GM23338 (cell line): ENCODE measurements at regions not wholly inside any gene's neighbourhood (a gene's known extent, or its start where the extent isn't known, plus 50 kb on each side); places are given as distances from the start of the nearest gene placed in this dataset.

Experiments used
- EZH2 ChIP-seq: fragments of 200-600 bp; sonication (generic); IDR thresholded peaks from one replicate; pipeline ENCODE4 v1.8.0; 2017; ENCODE audit warnings: antibody characterized with exemption, mild to moderate bottlenecking, low read depth; ENCODE audit not compliant: unreplicated experiment
- REST ChIP-seq: IDR thresholded peaks from one replicate; pipeline ENCODE4 v1.6.1; 2018; ENCODE audit warnings: antibody characterized with exemption; ENCODE audit not compliant: unreplicated experiment
- TF ChIP-seq, protein P1 (sequence below), 2 experiments: fragments of 200-600 bp in 1 of 2; sonication (generic) in 1 of 2; conservative IDR thresholded peaks; 2 replicates each; pipeline versions ENCODE4 v1.5.1 to v1.6.1; 2016 to 2017; ENCODE audit warnings: antibody characterized with exemption in 2 of 2, low read depth in 2 of 2, mild to moderate bottlenecking in 2 of 2, moderate library complexity in 1 of 2

- TF ChIP-seq EZH2 (no peak), REST (no peak)
- TF ChIP-seq, protein P1, sequence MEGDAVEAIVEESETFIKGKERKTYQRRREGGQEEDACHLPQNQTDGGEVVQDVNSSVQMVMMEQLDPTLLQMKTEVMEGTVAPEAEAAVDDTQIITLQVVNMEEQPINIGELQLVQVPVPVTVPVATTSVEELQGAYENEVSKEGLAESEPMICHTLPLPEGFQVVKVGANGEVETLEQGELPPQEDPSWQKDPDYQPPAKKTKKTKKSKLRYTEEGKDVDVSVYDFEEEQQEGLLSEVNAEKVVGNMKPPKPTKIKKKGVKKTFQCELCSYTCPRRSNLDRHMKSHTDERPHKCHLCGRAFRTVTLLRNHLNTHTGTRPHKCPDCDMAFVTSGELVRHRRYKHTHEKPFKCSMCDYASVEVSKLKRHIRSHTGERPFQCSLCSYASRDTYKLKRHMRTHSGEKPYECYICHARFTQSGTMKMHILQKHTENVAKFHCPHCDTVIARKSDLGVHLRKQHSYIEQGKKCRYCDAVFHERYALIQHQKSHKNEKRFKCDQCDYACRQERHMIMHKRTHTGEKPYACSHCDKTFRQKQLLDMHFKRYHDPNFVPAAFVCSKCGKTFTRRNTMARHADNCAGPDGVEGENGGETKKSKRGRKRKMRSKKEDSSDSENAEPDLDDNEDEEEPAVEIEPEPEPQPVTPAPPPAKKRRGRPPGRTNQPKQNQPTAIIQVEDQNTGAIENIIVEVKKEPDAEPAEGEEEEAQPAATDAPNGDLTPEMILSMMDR (conservative IDR thresholded peaks at IDR 0.05; ENCODE audit: low read depth in 2 of 2): no peak
Measured at GRCh38 chr20:47914792-47915191, 129.5 kb upstream of the SULF2 start.
